CD14-positive monocyte (primary cell): ENCODE measurements at regions not wholly inside any gene's neighbourhood (a gene's known extent, or its start where the extent isn't known, plus 50 kb on each side); places are given as distances from the start of the nearest gene placed in this dataset.

Experiments
- DNase-seq, 3 donors: peaks; one replicate each; pipeline ENCODE4 v3.0.0-alpha.2; 2011 to 2022
- H2AFZ ChIP-seq: 2 replicates; pipeline ENCODE4 v1.6.0; 2012; ENCODE audit warnings: mild to moderate bottlenecking, low read depth, low read length, inconsistent platforms; ENCODE audit not compliant: insufficient read depth, poor library complexity, severe bottlenecking
- H3K27ac ChIP-seq, 2 donors: 1 replicate in 1 of 2; 2 replicates in 1 of 2; pipeline ENCODE4 v1.5.1; 2012 to 2013; ENCODE audit warnings: low read length in 2 of 2, control low read depth in 1 of 2, inconsistent platforms in 1 of 2, low read depth in 1 of 2, mild to moderate bottlenecking in 1 of 2
- H3K27me3 ChIP-seq, 2 donors: one replicate each; pipeline versions ENCODE4 v1.6.0 to v1.6.1; 2011 to 2013; ENCODE audit warnings: low read length in 2 of 2; ENCODE audit not compliant: control insufficient read depth in 2 of 2, insufficient read depth in 2 of 2
- H3K36me3 ChIP-seq, 2 donors: replicated peaks in 1 of 2; 1 replicate in 1 of 2; 2 replicates in 1 of 2; pipeline versions ENCODE4 v1.5.1 to v1.6.1; 2012 to 2013; ENCODE audit warnings: low read length in 2 of 2, control low read depth in 1 of 2, inconsistent platforms in 1 of 2, mild to moderate bottlenecking in 1 of 2; ENCODE audit not compliant: insufficient read depth in 2 of 2, control insufficient read depth in 1 of 2
- H3K4me1 ChIP-seq, 2 donors: 1 replicate in 1 of 2; 2 replicates in 1 of 2; pipeline versions ENCODE4 v1.5.1 to v1.6.1; 2012 to 2013; ENCODE audit warnings: low read length in 2 of 2, control low read depth in 1 of 2, inconsistent platforms in 1 of 2, mild to moderate bottlenecking in 1 of 2, moderate library complexity in 1 of 2; ENCODE audit not compliant: insufficient read depth in 2 of 2, control insufficient read depth in 1 of 2
- H3K4me2 ChIP-seq: replicated peaks from 2 replicates; pipeline ENCODE3; 2012; ENCODE audit warnings: low read length, moderate library complexity, mild to moderate bottlenecking; ENCODE audit not compliant: poor library complexity, severe bottlenecking; ENCODE audit errors: extremely low read depth
- H3K4me3 ChIP-seq, 3 experiments: fragments of 200-600 bp in 1 of 3; sonication (generic) in 1 of 3; replicated peaks in 1 of 3; 1 replicate in 2 of 3; 2 replicates in 1 of 3; pipeline ENCODE4 v1.5.1; 2011 to 2013; ENCODE audit warnings: low read length in 3 of 3, mild to moderate bottlenecking in 3 of 3, control low read depth in 2 of 3, low read depth in 2 of 3, inconsistent platforms in 1 of 3, moderate library complexity in 1 of 3
- H3K79me2 ChIP-seq: 2 replicates; pipeline ENCODE4 v1.6.0; 2012; ENCODE audit warnings: mild to moderate bottlenecking, control low read depth, inconsistent platforms, low read length, moderate library complexity; ENCODE audit not compliant: insufficient read depth
- H3K9ac ChIP-seq: 2 replicates; pipeline ENCODE4 v1.6.0; 2017; ENCODE audit warnings: low read length, mild to moderate bottlenecking; ENCODE audit not compliant: insufficient read depth, poor library complexity, severe bottlenecking
- H3K9me3 ChIP-seq, 2 donors: replicated peaks in 1 of 2; 1 replicate in 1 of 2; 2 replicates in 1 of 2; pipeline versions ENCODE4 v1.5.1 to v1.6.1; 2012 to 2013; ENCODE audit warnings: low read length in 2 of 2, control low read depth in 1 of 2; ENCODE audit not compliant: control insufficient read depth in 1 of 2, insufficient read depth in 1 of 2
- H4K20me1 ChIP-seq: 2 replicates; pipeline ENCODE4 v1.6.0; 2012; ENCODE audit warnings: mild to moderate bottlenecking, low read length, control low read depth, moderate library complexity; ENCODE audit not compliant: insufficient read depth
- H3K27ac Mint-ChIP-seq, 7 donors: one replicate each; pipeline ENCODE4 v1.8.0; 2020; ENCODE audit warnings: mild to moderate bottlenecking in 7 of 7, mixed read lengths in 7 of 7, moderate library complexity in 6 of 7, inconsistent platforms in 2 of 7
- H3K27me3 Mint-ChIP-seq, 3 donors: one replicate each; pipeline ENCODE4 v1.8.0; 2021 to 2022; ENCODE audit warnings: low read depth in 3 of 3, mild to moderate bottlenecking in 3 of 3, mixed read lengths in 3 of 3, moderate library complexity in 3 of 3, inconsistent platforms in 1 of 3
- H3K36me3 Mint-ChIP-seq, 2 donors: one replicate each; pipeline ENCODE4 v1.8.0; 2020; ENCODE audit warnings: mixed read lengths in 2 of 2, inconsistent platforms in 1 of 2, mild to moderate bottlenecking in 1 of 2
- H3K4me1 Mint-ChIP-seq: one replicate; pipeline ENCODE4 v1.8.0; 2020; ENCODE audit warnings: mild to moderate bottlenecking, mixed read lengths
- H3K4me3 Mint-ChIP-seq, 2 donors: one replicate each; pipeline ENCODE4 v1.8.0; 2020; ENCODE audit warnings: mild to moderate bottlenecking in 2 of 2, mixed read lengths in 2 of 2, moderate library complexity in 1 of 2
- H3K9me3 Mint-ChIP-seq, 7 donors: one replicate each; pipeline ENCODE4 v1.8.0; 2020 to 2022; ENCODE audit warnings: mixed read lengths in 7 of 7, mild to moderate bottlenecking in 6 of 7, moderate library complexity in 6 of 7, inconsistent platforms in 2 of 7
- CTCF ChIP-seq: fragments of 200-600 bp; IDR thresholded peaks from one replicate; pipeline ENCODE4 v1.8.0; 2022; ENCODE audit warnings: antibody characterized with exemption, mild to moderate bottlenecking
- WGBS: methylation state at CpG from one replicate; pipeline ENCODE4 v1.1.5; 2013; ENCODE audit warnings: missing lambda C conversion rate; ENCODE audit not compliant: insufficient coverage; 5-methylcytosine and 5-hydroxymethylcytosine counted together
- intact Hi-C, 2 donors: fragments of 100-400 bp; cut with micrococcal nuclease; formaldehyde crosslinking; loops; one replicate each; pipeline versions ENCODE4 v1.15.0 to v1.15.1; 2023

GRCh38 chr12:90250766-90251165 lies 542.1 kb upstream of the ATP2B1 start:
- no peaks in the 10 kb centered on the region for H4K20me1 ChIP-seq
- H3K4me1 Mint-ChIP-seq: peaks cover 20% of the 10 kb centered on the region

GRCh38 chr12:90250042-90250441 lies 541.4 kb upstream of the ATP2B1 start:
- intact Hi-C loops: no loop called here
- no peaks in the 10 kb centered on the region for H3K27me3 ChIP-seq
- Mint-ChIP-seq H3K36me3 (no peaks in the 10 kb centered on the region), H3K4me1 (peaks cover 20% of the 10 kb centered on the region), H3K9me3 (no peaks in the 10 kb centered on the region), H3K27me3 (peaks cover 0 to 2% (median 0%) of the 10 kb centered on the region in 3 donors), H3K27ac (no peak overlapping the region), H3K4me3 (no peak overlapping the region)
- no peaks in the 10 kb centered on the region for H3K79me2 ChIP-seq
- DNase-seq: no peak
- H4K20me1 ChIP-seq: no peaks in the 10 kb centered on the region
- no peak overlapping the region for H3K27ac ChIP-seq
- H3K9ac ChIP-seq: no peak overlapping the region
- peaks cover 17 to 19% of the 10 kb centered on the region in 2 donors for H3K4me1 ChIP-seq
- no CpG with 5 or more reads among the region's 6 CpGs for WGBS
- H3K4me2 ChIP-seq: no peak overlapping the region
- H3K36me3 ChIP-seq: no peaks in the 10 kb centered on the region
- no peak overlapping the region for H2AFZ ChIP-seq
- H3K9me3 ChIP-seq: no peaks in the 10 kb centered on the region
- H3K4me3 ChIP-seq: no peak overlapping the region
- TF ChIP-seq CTCF: no peak

More at GRCh38 chr12:90250766-90251165, 542.1 kb upstream of the ATP2B1 start:
- H3K4me2 ChIP-seq: no peak overlapping the region
- no peak for TF ChIP-seq CTCF
- intact Hi-C loops: no loop called here
- peaks cover 17 to 19% of the 10 kb centered on the region in 2 donors for H3K4me1 ChIP-seq
- no peaks in the 10 kb centered on the region for H3K9me3 ChIP-seq
- H3K9ac ChIP-seq: no peak overlapping the region
- Mint-ChIP-seq H3K9me3 (no peaks in the 10 kb centered on the region), H3K4me3 (no peak overlapping the region), H3K27ac (no peak overlapping the region), H3K27me3 (peaks cover 0 to 2% (median 0%) of the 10 kb centered on the region in 3 donors), H3K36me3 (no peaks in the 10 kb centered on the region)
- H3K27me3 ChIP-seq: no peaks in the 10 kb centered on the region
- no peak overlapping the region for H3K4me3 ChIP-seq
- DNase-seq: no peak
- H3K27ac ChIP-seq: no peak overlapping the region
- no peak overlapping the region for H2AFZ ChIP-seq
- no CpG with 5 or more reads among the region's 3 CpGs for WGBS
- H3K36me3 ChIP-seq: no peaks in the 10 kb centered on the region
- H3K79me2 ChIP-seq: no peaks in the 10 kb centered on the region
